Glutamatergic neuron (in vitro differentiated cells): ENCODE measurements at regions not wholly inside any gene's neighbourhood (a gene's known extent, or its start where the extent isn't known, plus 50 kb on each side); places are given as distances from the start of the nearest gene placed in this dataset.

ENCODE experiments used
- DNase-seq: peaks from one replicate; pipeline ENCODE4 v3.0.0; 2022
- H3K27ac Mint-ChIP-seq: one replicate; pipeline ENCODE4 v1.8.0; 2020; ENCODE audit warnings: mild to moderate bottlenecking, mixed read lengths, inconsistent platforms; ENCODE audit not compliant: unreplicated experiment
- H3K27me3 Mint-ChIP-seq: one replicate; pipeline ENCODE4 v1.8.0; 2020; ENCODE audit warnings: mild to moderate bottlenecking, moderate library complexity, mixed read lengths, inconsistent platforms; ENCODE audit not compliant: unreplicated experiment
- H3K36me3 Mint-ChIP-seq: one replicate; pipeline ENCODE4 v1.8.0; 2020; ENCODE audit warnings: mild to moderate bottlenecking, mixed read lengths, inconsistent platforms; ENCODE audit not compliant: unreplicated experiment
- H3K4me1 Mint-ChIP-seq: one replicate; pipeline ENCODE4 v1.8.0; 2020; ENCODE audit warnings: mild to moderate bottlenecking, low read depth, mixed read lengths, inconsistent platforms; ENCODE audit not compliant: unreplicated experiment
- H3K4me3 Mint-ChIP-seq: one replicate; pipeline ENCODE4 v1.8.0; 2020; ENCODE audit warnings: mild to moderate bottlenecking, mixed read lengths, inconsistent platforms; ENCODE audit not compliant: unreplicated experiment
- H3K9me3 Mint-ChIP-seq: one replicate; pipeline ENCODE4 v1.8.0; 2020; ENCODE audit warnings: mild to moderate bottlenecking, moderate library complexity, mixed read lengths, inconsistent platforms; ENCODE audit not compliant: unreplicated experiment
- TF ChIP-seq, protein P1 (sequence below): fragments of 200-600 bp; sonication (generic); IDR thresholded peaks from one replicate; pipeline ENCODE4 v1.5.0; 2021; ENCODE audit not compliant: partially characterized antibody, unreplicated experiment

DNA sequence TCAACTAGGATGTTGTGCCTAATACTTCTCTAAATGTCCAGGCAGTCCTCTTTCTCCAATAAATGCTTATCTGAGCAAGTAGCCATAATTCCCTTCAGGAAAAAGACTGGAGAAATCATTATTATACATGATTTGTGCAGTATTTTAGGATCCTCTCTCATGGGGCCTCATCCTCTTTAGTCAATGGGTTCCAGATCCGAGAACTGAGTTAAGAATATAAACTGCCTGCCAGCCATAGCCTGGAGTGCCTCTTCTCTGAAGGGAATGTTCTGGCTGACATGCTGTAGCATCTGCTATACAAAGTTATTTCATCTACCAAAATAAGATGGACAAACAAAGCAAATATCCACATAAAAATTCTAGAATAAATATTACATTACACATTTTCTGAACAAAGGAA, 334.0 kb upstream of the PRMT6 start:
- TF ChIP-seq, protein P1, sequence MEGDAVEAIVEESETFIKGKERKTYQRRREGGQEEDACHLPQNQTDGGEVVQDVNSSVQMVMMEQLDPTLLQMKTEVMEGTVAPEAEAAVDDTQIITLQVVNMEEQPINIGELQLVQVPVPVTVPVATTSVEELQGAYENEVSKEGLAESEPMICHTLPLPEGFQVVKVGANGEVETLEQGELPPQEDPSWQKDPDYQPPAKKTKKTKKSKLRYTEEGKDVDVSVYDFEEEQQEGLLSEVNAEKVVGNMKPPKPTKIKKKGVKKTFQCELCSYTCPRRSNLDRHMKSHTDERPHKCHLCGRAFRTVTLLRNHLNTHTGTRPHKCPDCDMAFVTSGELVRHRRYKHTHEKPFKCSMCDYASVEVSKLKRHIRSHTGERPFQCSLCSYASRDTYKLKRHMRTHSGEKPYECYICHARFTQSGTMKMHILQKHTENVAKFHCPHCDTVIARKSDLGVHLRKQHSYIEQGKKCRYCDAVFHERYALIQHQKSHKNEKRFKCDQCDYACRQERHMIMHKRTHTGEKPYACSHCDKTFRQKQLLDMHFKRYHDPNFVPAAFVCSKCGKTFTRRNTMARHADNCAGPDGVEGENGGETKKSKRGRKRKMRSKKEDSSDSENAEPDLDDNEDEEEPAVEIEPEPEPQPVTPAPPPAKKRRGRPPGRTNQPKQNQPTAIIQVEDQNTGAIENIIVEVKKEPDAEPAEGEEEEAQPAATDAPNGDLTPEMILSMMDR, result no peak
- no peak overlapping the region for H3K27ac Mint-ChIP-seq
- no peak overlapping the region for H3K4me3 Mint-ChIP-seq
- H3K4me1 Mint-ChIP-seq, result peaks cover 13% of the 10 kb centered on the region
- no peaks in the 10 kb centered on the region for H3K27me3 Mint-ChIP-seq
- no peaks in the 10 kb centered on the region for H3K36me3 Mint-ChIP-seq
- peaks cover 2% of the 10 kb centered on the region for H3K9me3 Mint-ChIP-seq
- DNase-seq, result no peak

DNA sequence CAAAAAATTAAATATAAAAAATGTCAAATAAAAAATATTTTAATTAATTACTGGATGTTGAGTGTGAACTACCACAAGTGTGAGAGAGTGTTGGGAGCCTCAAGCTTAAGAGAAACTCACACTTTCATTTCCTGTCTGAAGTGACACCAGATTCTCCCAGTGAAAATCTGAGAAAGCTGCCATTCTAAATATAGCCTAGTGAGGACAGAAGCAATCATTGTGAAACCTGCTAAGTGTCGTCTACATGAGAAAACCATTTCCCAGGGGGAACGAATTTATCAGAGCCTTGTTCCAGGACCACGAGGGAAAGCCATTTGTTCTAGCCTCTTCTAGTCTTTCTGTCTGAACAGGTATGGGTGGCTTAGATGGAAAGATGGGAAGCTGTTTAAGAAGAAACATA, 329.3 kb upstream of the PRMT6 start:
- peak overlapping the region; percentile 46 for H3K27ac Mint-ChIP-seq
- TF ChIP-seq, protein P1, result no peak
- no peak overlapping the region for H3K4me3 Mint-ChIP-seq
- no peak for DNase-seq
- peaks cover 16% of the 10 kb centered on the region for H3K4me1 Mint-ChIP-seq
- H3K27me3 Mint-ChIP-seq, result no peaks in the 10 kb centered on the region
- no peaks in the 10 kb centered on the region for H3K36me3 Mint-ChIP-seq
- H3K9me3 Mint-ChIP-seq, result peaks cover 1% of the 10 kb centered on the region

- H3K9me3 Mint-ChIP-seq, result no peaks in the 10 kb centered on the region
- no peak overlapping the region for H3K4me3 Mint-ChIP-seq
- no peak for DNase-seq
- TF ChIP-seq, protein P1, result no peak
- H3K4me1 Mint-ChIP-seq, result peaks cover 9% of the 10 kb centered on the region
- no peaks in the 10 kb centered on the region for H3K27me3 Mint-ChIP-seq
- H3K27ac Mint-ChIP-seq, result no peak overlapping the region
- H3K36me3 Mint-ChIP-seq, result no peaks in the 10 kb centered on the region
Observed at GRCh38 chr1:106746448-106747085, 309.9 kb upstream of the PRMT6 start.

GRCh38 chr1:106747232-106747631, 309.2 kb upstream of the PRMT6 start:
- no peak for DNase-seq

GRCh38 chr1:106747791-106748190, 308.7 kb upstream of the PRMT6 start:
- no peaks in the 10 kb centered on the region for H3K9me3 Mint-ChIP-seq
- no peaks in the 10 kb centered on the region for H3K27me3 Mint-ChIP-seq
- DNase-seq, result no peak
- no peak overlapping the region for H3K4me3 Mint-ChIP-seq
- TF ChIP-seq, protein P1, result no peak
- H3K36me3 Mint-ChIP-seq, result no peaks in the 10 kb centered on the region
- peaks cover 9% of the 10 kb centered on the region for H3K4me1 Mint-ChIP-seq
- H3K27ac Mint-ChIP-seq, result no peak overlapping the region

More at GRCh38 chr1:106747232-106747631, 309.2 kb upstream of the PRMT6 start:
- Mint-ChIP-seq H3K4me3 (no peak overlapping the region), H3K27me3 (no peaks in the 10 kb centered on the region), H3K4me1 (peaks cover 9% of the 10 kb centered on the region), H3K36me3 (no peaks in the 10 kb centered on the region), H3K27ac (no peak overlapping the region), H3K9me3 (no peaks in the 10 kb centered on the region)
- TF ChIP-seq, protein P1, result no peak
